ENCODE measurements at regions not wholly inside any gene's neighbourhood (a gene's known extent, or its start where the extent isn't known, plus 50 kb on each side); places are given as distances from the start of the nearest gene placed in this dataset.

DNA sequence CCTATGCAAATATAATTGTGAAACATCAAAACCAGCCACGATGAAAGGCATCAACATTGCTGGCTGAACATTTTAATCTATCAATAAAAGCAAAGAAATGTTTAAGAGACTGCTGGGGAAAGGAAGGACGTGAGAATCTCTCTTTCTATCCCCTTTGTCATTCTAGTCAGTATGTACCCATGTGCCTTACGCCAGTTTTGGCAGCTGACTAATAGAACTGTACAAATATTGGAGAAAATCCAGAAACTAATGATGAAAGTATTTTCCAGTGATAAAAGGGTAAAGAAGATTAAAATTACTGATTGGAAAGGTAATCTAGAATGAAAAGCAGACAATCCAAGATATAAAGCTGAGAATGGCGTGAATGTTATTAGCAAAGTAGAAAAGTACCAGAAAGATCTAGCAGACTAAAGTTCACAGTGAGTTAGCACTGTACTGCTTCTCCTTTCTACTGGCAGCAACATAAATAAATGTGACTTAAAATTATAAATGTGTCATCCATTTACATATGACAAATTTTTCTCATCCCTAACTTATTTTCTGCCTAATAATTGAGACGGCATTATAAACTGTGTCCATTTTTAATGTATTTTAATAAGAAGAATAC lies 401.9 kb upstream of the CNTN4 start:
- DNase-seq: no peak

DNA sequence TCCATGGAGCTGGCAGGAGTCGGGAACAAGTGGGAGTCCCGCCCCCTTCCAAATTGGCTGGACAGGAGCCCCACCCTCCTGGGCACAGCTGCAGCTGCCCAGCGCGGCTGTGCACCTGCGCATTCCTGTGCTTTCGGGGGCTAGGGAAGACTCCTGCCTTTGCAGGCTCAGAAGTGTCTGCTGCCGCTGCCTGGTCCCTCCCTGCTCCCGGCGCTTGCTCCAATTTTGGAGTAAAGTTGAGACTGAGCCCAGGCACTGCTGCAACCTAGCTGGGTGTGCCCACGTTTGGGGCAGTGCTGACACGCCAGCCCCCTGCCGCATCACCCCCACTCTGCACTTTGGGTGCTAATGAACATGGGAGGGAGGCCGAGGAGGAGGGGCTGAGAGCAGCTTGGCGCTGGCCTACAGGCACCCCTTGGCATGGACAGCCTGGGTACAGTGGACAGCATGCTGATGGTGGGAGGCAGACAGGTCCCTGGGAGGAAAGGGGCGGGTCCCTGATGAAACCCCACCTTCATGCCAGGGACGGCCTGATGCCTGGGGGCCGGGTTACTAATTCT lies 399.2 kb upstream of the CNTN4 start:
- DNase-seq: no peak

DNA sequence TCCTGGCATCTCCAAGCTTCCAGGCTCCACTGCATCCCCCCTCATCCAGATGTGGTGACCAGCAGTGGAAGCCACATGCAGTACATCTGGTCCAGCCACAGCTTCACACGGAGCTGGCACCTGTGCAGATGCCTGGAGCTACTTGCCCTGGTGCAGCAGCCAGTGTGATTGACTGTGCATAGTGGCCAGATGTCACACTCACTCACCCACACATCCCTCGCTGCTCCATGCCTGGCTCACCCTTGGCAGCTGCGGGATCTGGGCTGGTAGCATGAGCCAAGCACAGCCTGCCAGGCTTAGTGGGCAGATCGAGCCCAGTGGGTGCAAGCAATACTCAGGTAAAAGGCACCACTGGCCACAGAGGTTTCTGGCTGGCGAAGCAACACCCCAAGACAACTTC lies 398.0 kb upstream of the CNTN4 start:
- DNase-seq: no peak

DNA sequence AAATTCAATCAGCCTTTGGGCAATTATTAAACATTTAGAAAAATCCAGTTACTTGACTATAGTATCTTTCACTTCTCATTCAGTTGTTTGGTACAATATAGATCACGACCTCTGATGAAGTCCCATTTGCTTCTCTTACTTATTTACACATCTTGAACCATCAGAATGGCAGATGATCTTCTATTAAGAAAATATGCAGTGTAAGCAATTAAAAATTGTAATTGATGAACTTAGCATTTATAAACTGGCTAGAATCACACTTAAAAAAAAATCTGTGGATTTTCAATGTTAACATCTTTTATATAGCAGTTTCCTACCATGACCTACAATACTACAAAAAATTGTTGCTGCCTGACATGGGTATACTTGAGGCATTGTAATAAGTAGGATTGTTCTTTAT lies 395.5 kb upstream of the CNTN4 start:
- DNase-seq: no peak

DNA sequence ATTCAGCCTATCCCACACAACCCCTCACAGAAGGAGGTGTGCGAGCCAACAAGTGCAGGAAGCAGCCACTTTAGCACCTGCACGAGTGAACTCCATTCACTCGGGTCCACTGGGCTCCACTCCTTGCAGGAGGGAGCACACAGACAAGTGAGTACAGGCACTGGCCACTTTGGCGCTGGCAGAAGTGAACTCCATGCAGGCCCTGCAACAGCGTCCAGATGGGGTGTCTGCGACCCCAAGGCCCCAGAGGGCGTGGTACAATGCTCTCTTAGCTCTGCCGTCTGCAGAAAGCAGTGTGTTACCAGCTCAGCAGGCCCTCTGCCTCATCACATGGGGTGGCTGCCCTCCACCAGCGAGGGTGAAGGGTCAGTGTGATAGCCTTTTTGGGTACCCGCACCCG lies 388.0 kb upstream of the CNTN4 start:
- DNase-seq: no peak

DNA sequence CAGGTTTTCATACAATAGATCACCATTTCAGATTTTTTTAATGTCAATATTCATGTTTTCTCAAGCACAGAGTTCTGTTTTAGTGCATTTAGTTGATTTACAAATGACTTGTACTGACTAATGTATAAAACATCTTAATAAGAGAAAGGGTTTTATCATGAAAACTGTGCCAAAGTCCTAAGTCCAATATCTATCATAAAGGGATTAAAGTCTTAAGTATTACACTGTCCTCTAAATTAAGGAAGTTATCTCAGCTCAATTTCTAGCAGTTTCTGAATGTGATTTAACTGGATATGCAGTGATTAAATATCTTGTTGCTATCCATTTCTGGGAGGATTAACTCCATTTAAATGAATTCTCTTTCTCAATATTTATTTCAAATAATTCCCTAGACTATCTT lies 381.1 kb upstream of the CNTN4 start:
- no peak for DNase-seq

DNA sequence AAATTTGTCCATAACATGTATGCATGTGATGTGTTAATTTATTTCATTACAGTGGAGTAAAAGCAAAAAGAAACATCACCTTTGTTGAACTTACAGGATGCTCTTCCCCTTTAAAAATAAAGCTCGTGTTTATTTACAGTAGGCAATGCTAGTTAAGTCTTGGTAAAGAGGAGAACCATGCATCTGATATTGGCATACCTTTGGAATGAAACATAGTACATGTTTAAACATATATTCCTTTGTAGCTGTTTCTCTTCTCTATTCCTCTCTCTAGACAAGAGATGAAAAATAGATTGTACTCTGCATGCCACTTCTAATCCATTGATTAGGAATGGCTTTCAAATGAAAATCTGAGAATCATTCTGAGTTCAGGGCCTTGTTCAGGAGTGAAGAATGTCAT lies 374.9 kb upstream of the CNTN4 start:
- no peak for DNase-seq

DNA sequence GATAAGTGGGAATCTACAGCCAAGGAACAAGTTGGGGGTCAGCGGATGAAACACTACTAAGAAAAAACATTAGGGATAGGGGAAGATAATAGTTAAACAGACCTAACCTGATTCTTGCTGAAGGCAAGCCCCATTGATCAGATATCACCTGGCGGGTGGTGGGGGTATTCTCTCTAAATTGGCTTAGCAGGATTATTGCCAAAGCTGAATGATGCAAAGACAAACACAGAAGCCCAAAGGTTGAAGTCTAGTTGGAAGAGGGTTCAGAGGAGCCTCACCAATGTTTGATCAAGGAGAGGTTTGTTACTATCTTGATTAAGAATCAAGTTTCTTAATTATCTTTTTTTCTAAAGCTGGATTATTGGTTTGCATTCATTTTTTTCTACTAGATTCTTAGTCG lies 371.9 kb upstream of the CNTN4 start:
- DNase-seq: no peak

DNA sequence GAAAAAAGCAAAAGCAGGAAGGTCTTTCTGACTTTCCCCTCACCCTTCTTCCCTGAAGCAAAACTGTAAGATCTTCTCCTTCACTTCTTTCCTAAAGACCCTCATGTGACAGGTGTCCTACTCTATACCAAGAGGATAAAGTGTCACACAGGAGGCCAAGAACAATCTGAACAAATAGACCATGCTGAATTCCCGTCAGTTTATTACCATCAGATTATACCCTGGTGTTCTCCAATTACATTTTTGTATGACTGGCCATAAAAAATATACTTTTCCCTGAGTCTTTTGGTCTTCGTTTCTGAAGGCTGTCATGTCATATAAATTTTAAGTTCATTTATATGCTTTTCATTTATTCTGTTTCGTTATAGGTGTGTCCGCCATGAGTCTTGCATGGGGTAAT lies 371.4 kb upstream of the CNTN4 start:
- no peak for DNase-seq

DNA sequence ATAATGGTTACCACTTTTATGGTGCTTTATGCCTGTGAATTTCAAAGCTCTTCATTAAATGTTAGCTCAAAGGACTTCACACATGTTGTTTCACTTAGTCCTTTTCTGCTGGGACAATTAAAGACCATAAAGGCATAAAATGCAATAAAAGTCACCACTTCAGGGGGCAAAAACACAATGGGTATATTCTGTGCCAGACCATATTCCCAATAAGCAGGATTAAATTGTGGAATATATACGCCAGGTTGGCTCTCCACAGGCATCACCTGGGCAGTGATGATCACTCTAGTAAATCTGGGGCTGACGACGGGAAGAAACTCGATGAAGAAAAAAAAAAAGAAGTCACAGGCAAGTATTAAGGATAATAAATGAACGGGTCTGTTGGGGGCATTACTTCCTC lies 370.2 kb upstream of the CNTN4 start:
- DNase-seq: no peak

DNA sequence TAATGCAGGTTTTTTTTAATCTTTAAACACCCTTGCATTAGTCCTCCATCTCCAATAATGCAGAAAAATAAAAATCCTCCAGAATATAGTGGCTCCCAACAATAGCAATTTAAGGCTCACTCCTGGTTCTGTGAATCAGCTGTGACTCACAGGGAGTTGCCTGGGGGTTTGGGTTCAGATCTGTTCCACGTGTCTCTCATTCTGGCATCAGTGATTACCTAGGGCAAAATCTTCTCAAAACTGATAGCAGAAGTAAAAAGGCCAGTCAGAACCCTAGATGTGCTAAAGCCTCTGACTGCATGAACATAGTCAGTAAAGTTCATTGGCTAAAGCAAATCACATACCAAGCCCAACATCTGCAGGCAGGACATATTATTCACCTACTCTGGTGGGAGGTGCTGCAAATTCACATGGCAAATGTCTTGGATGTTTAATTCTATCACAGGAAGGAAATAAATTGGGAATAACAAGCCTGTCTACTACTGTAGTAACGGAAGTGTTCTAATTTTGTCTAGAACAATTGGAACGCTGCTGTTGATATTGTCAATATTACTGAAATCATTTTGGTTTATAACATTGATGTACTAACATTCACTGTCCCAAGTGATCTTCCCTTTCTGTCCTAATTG lies 364.1 kb upstream of the CNTN4 start:
- no peak for DNase-seq

DNA sequence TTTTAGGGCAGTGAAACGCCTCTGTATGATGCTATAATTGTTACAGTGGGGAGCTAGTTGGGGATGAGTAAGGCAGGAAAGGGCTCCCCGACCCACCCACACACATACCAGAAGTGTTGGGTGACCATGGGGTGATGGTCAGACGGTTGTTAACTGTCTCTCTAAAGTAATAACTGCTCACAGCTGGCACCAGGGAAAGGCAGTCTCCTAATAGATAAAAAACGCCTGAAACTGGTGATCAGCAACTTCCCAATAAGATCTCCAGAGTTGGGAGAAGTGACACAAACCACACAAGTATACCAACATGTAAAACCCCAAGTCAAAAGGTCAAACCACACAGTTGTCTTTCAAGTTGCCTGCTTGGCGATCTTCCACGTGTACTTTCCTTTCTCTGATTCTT lies 346.5 kb upstream of the CNTN4 start:
- no peak for DNase-seq

DNA sequence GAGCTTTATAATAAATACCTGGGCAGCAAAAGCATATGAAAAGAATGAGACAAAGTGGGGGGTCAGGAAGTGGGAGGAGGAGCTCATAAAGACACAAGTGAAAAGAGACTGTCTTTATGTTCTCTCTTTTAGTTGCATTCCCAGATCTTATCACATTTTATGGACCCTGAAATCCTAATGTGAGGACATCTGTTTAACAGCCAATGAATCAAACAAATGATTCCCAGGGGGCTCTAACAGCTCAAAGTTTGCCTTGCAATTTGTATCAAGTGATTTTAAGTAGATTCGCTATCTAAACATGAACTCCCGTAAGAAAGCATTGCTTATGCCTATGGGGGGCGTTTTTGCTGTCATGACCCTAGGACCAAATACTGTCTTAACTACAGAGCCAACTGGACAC lies 332.3 kb upstream of the CNTN4 start:
- DNase-seq: no peak

DNA sequence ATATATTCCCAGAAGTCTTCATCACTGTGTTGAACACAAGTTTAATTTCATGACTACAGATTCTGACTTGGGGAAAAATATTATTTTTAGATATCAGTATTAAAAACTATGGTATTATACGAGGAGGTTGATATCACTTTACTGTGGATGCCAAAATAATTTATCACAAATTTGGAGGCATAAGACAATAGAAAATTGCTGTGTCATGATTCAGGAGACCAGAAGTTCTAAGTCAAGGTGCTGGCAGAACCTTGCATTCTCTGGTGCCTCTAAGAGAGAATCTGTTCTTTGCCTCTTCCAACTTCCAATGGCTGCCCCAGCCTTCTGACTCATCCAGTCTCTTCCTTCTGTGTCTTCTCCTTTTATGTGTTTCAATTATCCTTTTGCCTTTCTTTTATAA lies 325.0 kb upstream of the CNTN4 start:
- no peak for DNase-seq

DNA sequence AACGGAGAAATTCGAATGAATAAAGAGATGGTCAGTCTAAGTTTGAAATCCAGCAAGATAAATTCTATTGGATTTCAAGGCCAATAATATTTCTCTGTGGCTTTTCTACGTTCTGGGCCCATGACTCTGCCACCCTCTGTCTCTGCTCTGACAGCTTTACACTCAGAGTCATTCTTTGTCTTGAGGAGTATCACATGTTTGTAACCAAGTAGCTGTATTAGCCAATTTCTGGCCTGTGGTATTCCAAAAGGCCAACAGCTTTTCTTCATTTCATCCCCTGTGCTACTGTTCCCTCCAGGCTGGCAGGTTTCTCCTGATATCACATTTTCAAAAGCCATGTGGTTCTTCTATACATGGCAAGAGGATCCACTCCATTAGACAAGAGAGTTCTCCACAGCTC lies 324.1 kb upstream of the CNTN4 start:
- DNase-seq: no peak

DNA sequence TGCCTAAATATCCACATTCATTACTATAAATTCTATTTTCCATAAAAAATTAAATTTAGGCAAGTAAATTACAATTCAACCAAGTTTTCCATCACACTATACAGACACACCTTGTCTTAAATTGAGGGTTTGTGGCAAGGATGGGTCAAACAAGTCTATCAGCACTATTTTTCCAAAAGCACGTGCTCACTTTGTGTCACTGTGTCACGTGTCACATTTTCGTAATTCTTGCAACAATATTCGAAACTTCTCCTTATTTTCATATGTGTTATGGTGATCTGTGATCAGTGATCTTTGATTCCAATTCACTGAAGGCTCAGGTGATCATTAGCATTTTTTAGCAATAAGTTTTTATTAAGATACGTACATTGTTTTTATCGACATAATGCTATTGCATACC lies 323.3 kb upstream of the CNTN4 start:
- DNase-seq: no peak

DNA sequence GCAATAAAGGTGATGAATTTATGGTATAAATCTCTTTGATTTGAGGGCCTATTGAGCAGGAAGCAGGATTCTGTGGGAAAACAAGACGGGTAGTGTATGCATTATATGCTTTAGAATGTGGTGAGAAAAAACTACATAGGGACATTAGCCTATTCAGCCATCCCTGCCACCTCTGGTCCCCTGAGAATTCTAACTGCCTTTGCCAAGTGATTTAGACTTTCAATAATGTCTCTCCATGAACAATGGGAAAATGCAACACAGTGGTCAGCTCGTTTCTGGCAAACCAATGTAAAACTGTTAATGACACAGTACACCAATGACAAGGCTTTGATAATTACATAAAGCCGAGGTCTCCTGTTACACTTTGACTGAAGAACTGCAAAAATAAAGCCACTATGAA lies 314.7 kb upstream of the CNTN4 start:
- no peak for DNase-seq

DNA sequence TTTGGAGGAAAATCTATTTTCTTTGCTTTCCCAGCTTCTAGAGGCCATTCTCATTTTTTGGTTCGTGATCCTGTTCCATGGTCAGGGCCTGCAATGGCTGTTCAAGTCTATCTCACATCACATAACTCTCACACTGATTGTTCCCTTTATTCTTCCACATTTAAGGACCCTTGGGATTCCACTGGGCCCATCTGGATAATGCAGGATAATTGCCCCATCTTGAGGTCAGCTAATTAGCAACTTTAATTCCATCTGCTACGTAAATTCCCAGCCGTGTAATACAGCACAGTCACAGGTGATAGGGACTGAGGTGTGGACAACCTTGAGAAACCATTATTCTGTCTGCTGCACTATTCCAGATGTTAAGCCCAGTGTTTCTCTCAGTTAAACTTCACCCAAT lies 311.6 kb upstream of the CNTN4 start:
- DNase-seq: no peak

DNA sequence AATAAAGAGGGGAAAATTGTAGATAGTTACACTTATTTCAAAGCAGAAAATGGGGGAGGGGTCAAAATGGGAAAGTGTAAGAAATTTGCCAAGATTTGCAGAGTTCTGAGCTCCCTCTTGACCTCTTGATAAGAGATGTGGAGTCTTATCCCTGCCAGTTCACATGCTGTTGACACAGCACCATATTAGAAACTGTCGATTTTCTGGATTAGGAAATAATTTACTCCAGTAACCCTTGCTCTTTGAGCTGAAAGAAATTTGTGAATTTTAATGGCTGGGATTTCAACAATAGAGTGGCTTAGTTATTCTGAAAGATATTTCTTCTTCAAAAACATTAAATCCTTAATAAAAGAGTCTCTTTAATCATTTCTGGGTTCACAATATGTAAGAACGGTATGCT lies 306.2 kb upstream of the CNTN4 start:
- no peak for DNase-seq

DNA sequence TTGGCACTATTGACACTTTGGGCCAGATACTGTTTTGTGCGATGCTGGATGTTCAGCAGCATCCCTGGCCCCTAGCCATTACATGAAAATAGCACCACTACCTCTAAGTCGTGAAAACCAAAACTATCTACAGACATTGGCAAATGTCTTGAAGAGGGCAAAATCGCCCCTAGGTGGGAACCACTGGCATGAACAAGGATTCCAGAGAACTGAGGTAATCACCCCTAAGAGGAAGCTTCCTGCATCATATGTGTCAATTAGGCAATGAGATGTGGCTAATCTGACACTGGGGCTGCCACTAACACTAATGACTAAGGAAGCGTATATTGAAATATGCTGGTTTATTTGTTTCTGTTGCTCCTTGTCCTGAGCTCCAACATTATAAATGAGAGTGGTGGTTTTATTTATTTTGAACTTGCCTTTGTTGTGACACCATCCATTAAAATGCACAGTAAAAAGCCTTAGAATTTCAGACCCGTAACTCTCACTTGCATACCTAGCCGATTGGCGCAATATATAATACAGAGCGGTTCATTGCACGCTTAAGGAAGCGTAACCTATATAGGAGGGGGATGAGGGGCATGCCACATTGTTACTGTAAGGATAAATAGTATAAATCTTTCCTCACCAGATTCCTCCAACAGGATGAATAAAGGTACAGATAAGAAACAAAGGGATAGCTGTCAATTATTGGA lies 299.8 kb upstream of the CNTN4 start:
- DNase-seq: no peak

DNA sequence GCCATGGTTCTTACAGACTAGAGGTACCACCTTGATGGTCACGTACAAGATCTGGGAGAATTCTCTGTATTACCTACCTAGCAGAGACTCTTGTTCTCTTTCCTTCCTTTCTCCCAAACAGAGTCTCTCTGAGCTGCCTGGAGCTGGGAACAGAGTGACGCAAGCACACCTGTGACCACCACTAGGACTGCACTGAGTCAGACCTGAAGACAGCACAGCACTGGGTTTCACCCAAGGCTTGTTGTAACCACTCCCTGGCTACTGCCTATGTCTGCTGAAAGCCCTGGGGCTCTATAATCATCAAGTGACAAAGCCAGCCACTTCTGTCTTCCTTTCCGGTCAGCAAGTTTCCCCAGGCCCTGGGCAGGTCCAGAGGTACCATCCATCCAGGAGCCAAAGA lies 293.3 kb upstream of the CNTN4 start:
- no peak for DNase-seq

DNA sequence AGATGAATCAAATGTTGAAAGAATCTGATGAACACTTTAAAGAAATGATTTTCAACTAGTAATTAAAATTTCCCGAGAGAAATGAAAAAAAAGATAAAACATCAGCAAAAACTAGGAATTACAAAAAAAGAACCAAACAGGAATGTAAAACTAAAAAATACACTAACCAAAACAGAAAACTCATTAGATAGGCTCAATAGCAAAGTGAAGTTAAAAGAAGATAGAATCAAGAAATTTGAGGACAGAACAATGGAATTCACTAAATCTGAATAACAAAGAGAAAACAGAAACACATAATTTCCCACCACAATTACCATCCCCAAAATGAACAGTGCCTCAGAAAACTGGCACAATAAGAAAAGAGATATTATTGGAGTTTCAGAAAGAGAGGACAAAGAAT lies 290.1 kb upstream of the CNTN4 start:
- no peak for DNase-seq

DNA sequence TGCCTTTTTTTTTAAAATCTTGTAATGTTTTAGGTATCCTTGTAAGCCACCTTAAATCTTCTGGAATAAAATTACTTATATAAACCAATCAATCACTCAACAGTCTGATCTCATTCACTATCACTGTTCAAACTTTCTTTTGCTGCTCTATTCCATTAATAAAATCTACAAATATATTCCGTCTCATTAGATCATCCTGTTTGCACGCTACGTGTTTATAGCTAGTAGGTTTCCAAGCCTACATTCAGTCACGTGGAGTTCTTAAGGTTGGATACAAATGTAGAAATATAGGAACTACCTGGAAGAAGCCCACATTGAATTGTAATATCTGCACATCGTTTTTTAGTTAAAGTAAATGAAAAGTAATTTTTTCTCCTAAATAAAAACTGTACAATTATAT lies 274.8 kb upstream of the CNTN4 start:
- DNase-seq: no peak

DNA sequence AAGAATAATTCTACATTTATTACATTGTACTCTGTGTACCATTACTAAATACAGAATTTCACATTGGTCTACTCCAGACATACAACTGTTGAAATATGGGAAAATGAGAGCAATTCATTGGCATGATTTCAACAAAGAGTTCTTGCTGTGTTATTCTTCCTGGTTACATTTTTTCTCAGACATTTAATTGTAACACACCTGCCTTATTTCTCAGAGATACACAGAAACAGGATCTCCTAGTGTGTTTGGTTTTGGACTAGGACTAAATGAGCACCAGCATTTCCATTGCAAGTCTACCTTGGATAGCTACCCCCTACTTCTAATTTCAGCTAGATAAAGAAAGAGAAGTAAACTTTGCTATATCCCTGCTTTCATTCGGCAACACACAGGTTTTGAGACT lies 274.3 kb upstream of the CNTN4 start:
- no peak for DNase-seq

DNA sequence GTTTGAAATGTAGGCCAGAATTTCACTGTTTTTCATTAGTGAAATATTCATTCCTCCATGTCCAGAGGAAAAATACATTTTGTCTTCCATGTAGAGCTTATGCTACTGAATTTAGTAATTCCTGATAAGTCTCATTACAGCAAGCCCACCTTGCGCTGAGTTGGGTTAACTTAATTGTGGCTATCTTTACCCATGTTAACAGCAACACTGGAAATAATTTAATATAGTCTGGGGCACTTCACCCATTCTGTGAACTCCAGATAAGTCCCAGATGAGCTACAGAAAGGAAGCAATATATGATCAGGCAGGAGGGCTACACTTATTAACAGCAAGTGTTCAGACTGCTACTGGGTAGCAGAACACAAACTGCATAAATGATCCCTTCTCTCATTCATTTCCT lies 270.1 kb upstream of the CNTN4 start:
- DNase-seq: no peak
